ENCODE measurements at regions not wholly inside any gene's neighbourhood (a gene's known extent, or its start where the extent isn't known, plus 50 kb on each side); places are given as distances from the start of the nearest gene placed in this dataset.

DNA sequence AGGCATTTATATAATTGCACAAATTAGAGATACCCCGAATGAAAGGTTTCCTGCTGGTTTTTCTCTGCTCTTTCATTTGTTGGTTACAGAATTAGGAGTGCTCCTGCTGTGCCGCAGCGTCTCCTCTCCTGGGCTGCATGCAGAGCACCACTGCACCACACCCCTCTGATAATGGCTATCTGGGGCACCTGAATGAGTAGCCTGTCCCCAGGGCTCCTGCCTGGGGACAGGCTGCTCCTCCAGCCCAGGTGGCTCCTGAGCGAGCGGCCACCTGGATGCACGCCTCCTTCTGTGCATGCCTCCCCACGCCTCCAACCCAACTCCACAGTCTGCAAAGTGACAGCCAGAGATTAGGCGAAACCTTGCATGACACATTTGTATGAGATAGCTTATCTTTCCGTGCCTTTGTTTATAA, 242.6 kb upstream of the FZD8 start:
- H3K27me3 ChIP-seq, result no peaks in the 10 kb centered on the region
- H3K27ac ChIP-seq, result no peak overlapping the region
- TF ChIP-seq, protein P1, sequence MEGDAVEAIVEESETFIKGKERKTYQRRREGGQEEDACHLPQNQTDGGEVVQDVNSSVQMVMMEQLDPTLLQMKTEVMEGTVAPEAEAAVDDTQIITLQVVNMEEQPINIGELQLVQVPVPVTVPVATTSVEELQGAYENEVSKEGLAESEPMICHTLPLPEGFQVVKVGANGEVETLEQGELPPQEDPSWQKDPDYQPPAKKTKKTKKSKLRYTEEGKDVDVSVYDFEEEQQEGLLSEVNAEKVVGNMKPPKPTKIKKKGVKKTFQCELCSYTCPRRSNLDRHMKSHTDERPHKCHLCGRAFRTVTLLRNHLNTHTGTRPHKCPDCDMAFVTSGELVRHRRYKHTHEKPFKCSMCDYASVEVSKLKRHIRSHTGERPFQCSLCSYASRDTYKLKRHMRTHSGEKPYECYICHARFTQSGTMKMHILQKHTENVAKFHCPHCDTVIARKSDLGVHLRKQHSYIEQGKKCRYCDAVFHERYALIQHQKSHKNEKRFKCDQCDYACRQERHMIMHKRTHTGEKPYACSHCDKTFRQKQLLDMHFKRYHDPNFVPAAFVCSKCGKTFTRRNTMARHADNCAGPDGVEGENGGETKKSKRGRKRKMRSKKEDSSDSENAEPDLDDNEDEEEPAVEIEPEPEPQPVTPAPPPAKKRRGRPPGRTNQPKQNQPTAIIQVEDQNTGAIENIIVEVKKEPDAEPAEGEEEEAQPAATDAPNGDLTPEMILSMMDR (IDR thresholded peaks at IDR 0.05), result no peak
- TF ChIP-seq POLR2A (IDR thresholded peaks at IDR 0.05), result no peak
- no peaks in the 10 kb centered on the region for H3K9me3 ChIP-seq
- no peaks in the 10 kb centered on the region for H3K36me3 ChIP-seq
- H3K4me1 ChIP-seq, result no peaks in the 10 kb centered on the region
- DNase-seq, result no peak
- no peak overlapping the region for H3K4me3 ChIP-seq

DNA sequence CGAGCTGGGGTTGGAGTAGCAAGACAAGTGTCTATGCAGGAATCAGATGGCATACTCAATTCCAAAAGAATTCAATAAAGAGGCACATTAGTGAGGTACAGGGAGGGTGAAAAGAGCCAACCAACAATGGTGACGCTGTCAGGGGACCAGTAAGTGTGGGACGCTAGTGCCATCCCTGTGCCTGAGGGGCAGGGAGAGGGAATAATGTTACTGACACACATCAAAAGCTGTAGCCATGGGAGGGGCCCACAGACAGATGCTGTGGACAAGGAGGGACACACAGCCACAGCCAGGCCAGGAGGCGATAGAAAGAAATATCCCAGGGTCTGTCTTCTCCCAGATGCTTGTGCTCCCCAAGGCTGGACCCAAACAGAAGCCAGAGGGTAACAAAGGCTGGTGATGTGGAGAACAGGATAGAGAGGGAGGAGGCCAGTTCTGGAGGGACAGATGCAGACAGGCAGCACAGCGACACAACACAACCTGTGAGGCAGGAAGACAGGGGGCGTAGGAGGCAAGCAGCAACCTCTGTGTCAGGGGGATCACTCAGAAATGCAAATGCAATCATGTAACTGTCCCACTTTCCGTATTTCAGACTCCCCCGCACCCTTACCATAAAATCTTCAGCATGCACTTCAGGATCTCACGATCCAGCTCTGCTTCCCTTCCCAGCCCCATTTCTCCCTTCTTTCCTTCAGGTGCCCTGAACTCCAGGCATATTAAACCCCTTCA, 240.5 kb upstream of the FZD8 start:
- TF ChIP-seq POLR2A (IDR thresholded peaks at IDR 0.05), result no peak
- TF ChIP-seq, protein P1 (IDR thresholded peaks at IDR 0.05), result no peak
- H3K4me3 ChIP-seq, result no peak overlapping the region

DNA sequence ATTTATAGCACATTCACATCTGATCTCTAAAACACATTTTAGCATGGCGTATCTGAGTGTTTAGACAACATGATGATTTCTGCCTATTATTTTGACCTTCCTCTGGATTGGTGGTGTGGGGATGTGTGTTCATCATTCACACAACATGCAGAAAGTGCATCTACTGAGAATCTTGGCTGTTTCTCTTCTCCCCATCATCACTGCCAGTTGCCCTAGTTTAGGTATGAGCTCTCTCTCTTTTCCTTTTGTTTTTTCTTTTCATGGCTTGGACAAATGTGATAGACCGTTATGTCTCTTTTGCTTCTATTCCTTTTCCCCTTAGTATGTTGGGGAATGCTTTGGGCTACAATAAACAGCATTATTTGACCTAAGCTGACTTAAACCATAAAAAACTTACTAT, 239.2 kb upstream of the FZD8 start:
- Histone ChIP-seq H3K27ac (no peak overlapping the region), H3K4me3 (no peak overlapping the region), H3K27me3 (no peaks in the 10 kb centered on the region), H3K4me1 (no peaks in the 10 kb centered on the region), H3K36me3 (no peaks in the 10 kb centered on the region), H3K9me3 (no peaks in the 10 kb centered on the region)
- TF ChIP-seq, protein P1 (IDR thresholded peaks at IDR 0.05), result no peak
- TF ChIP-seq POLR2A (IDR thresholded peaks at IDR 0.05), result no peak
- DNase-seq, result no peak

More for the DNA sequence above, 240.5 kb upstream of the FZD8 start:
- Histone ChIP-seq H3K36me3 (no peaks in the 10 kb centered on the region), H3K27me3 (no peaks in the 10 kb centered on the region), H3K4me1 (no peaks in the 10 kb centered on the region), H3K27ac (no peak overlapping the region), H3K9me3 (no peaks in the 10 kb centered on the region)
- no peak for DNase-seq

GRCh38 chr10:35876248-35876647, 234.2 kb upstream of the FZD8 start:
- H3K36me3 ChIP-seq, result no peaks in the 10 kb centered on the region
- no peak overlapping the region for H3K4me3 ChIP-seq
- H3K9me3 ChIP-seq, result no peaks in the 10 kb centered on the region
- no peak for DNase-seq
- no peaks in the 10 kb centered on the region for H3K4me1 ChIP-seq
- no peaks in the 10 kb centered on the region for H3K27me3 ChIP-seq
- H3K27ac ChIP-seq, result no peak overlapping the region
- TF ChIP-seq, protein P1 (IDR thresholded peaks at IDR 0.05), result no peak
- TF ChIP-seq POLR2A (IDR thresholded peaks at IDR 0.05), result no peak

DNA sequence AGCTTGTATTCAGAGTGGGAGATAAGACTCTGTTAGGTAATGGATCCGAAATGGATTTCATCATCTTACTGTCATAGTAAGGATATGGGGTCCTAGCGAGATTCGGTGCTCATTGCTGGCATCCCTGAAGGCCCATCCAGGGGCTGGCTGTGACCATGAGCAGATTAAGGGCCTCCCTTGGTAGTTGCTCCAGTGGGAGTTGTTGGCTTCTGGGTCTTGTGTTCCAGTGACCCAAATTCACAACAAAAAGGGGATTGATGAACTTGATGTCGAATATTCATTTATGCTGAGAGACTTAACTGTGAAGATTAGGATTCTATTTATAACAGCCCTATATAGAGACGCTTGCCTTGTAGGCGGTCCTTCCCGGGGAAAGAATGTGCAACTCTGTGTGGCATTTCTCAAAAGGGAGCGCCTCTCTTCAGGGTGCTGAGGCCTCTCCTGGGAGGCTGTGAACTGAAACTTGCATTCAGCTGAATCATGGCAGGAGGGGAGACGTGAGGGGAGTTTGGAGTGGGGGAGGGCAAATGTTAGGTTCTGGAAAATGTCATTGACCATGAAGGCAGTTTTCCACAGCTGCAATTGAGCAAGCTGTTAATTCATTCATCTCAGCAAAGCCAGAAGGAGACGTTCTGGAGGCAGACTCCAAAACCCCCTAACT, 233.1 kb upstream of the FZD8 start:
- no peaks in the 10 kb centered on the region for H3K36me3 ChIP-seq
- no peaks in the 10 kb centered on the region for H3K4me1 ChIP-seq
- DNase-seq, result no peak
- H3K4me3 ChIP-seq, result no peak overlapping the region
- TF ChIP-seq, protein P1 (IDR thresholded peaks at IDR 0.05), result no peak
- no peak for TF ChIP-seq POLR2A (IDR thresholded peaks at IDR 0.05)
- no peaks in the 10 kb centered on the region for H3K9me3 ChIP-seq
- no peaks in the 10 kb centered on the region for H3K27me3 ChIP-seq
- no peak overlapping the region for H3K27ac ChIP-seq

Measured in Peyer's patch (tissue), 4 donors.